H9 (cell line): ENCODE measurements at regions not wholly inside any gene's neighbourhood (a gene's known extent, or its start where the extent isn't known, plus 50 kb on each side); places are given as distances from the start of the nearest gene placed in this dataset.

ENCODE experiments used
- DNase-seq: peaks from one replicate; pipeline ENCODE4 v3.0.0-alpha.2; 2017
- H2AFZ ChIP-seq: one replicate; pipeline ENCODE4 v1.6.1; 2013; ENCODE audit warnings: mild to moderate bottlenecking, low read length, control low read depth, moderate library complexity
- H2AK5ac ChIP-seq: 2 replicates; pipeline ENCODE4 v1.6.1; 2013; ENCODE audit warnings: low read length, control low read depth, mixed read lengths; ENCODE audit not compliant: insufficient read length
- H2BK120ac ChIP-seq: one replicate; pipeline ENCODE4 v1.6.1; 2013; ENCODE audit warnings: low read depth, mild to moderate bottlenecking, low read length, control low read depth, inconsistent platforms; ENCODE audit not compliant: poor library complexity, severe bottlenecking
- H2BK12ac ChIP-seq: 2 replicates; pipeline ENCODE4 v1.6.1; 2013; ENCODE audit warnings: low read length, control low read depth, mixed read lengths, low read depth; ENCODE audit not compliant: insufficient read length
- H2BK15ac ChIP-seq: 2 replicates; pipeline ENCODE4 v1.6.1; 2013; ENCODE audit warnings: low read depth, low read length, control low read depth
- H2BK20ac ChIP-seq: one replicate; pipeline ENCODE4 v1.6.1; 2013; ENCODE audit warnings: low read depth, mild to moderate bottlenecking, low read length, control low read depth, inconsistent platforms; ENCODE audit not compliant: poor library complexity, severe bottlenecking
- H2BK5ac ChIP-seq: 2 replicates; pipeline ENCODE4 v1.6.1; 2013; ENCODE audit warnings: low read length, control low read depth, mixed read lengths; ENCODE audit not compliant: insufficient read length
- H3K14ac ChIP-seq: 2 replicates; pipeline ENCODE4 v1.6.1; 2013; ENCODE audit warnings: low read length, control low read depth; ENCODE audit not compliant: insufficient read depth
- H3K18ac ChIP-seq: 2 replicates; pipeline ENCODE4 v1.6.1; 2013; ENCODE audit warnings: low read depth, mild to moderate bottlenecking, mixed read lengths, low read length, control low read depth; ENCODE audit not compliant: insufficient read length
- H3K23ac ChIP-seq: 2 replicates; pipeline ENCODE4 v1.6.1; 2013; ENCODE audit warnings: low read length, control low read depth, mixed read lengths, low read depth; ENCODE audit not compliant: insufficient read length
- H3K23me2 ChIP-seq: 2 replicates; pipeline ENCODE4 v1.6.1; 2013; ENCODE audit warnings: low read depth, mild to moderate bottlenecking, mixed read lengths, low read length, control low read depth; ENCODE audit not compliant: insufficient read length, poor library complexity, severe bottlenecking
- H3K27ac ChIP-seq: 2 replicates; pipeline ENCODE4 v1.5.1; 2013; ENCODE audit warnings: low read length, control low read depth, mixed read lengths, low read depth; ENCODE audit not compliant: insufficient read length
- H3K27me3 ChIP-seq: 2 replicates; pipeline ENCODE4 v1.6.1; 2013; ENCODE audit warnings: low read length, control low read depth, inconsistent platforms; ENCODE audit not compliant: insufficient read depth
- H3K4ac ChIP-seq: 2 replicates; pipeline ENCODE4 v1.6.1; 2013; ENCODE audit warnings: low read depth, mild to moderate bottlenecking, control low read depth, inconsistent platforms, low read length, moderate library complexity
- H3K4me1 ChIP-seq: 2 replicates; pipeline ENCODE4 v1.6.1; 2013; ENCODE audit warnings: low read length, control low read depth, inconsistent platforms; ENCODE audit not compliant: insufficient read depth
- H3K4me2 ChIP-seq: 2 replicates; pipeline ENCODE4 v1.6.1; 2013; ENCODE audit warnings: low read length, control low read depth, mixed read lengths; ENCODE audit not compliant: insufficient read length, insufficient read depth
- H3K56ac ChIP-seq: 2 replicates; pipeline ENCODE4 v1.6.1; 2013; ENCODE audit warnings: low read depth, mild to moderate bottlenecking, mixed read lengths, low read length, control low read depth; ENCODE audit not compliant: insufficient read length
- H3K79me1 ChIP-seq: 2 replicates; pipeline ENCODE4 v1.6.1; 2013; ENCODE audit warnings: low read depth, mild to moderate bottlenecking, moderate library complexity, low read length, control low read depth, inconsistent platforms; ENCODE audit not compliant: insufficient read depth, poor library complexity, severe bottlenecking
- H3K79me2 ChIP-seq: 2 replicates; pipeline ENCODE4 v1.6.1; 2013; ENCODE audit warnings: low read length, control low read depth, inconsistent platforms; ENCODE audit not compliant: insufficient read depth
- H3K9ac ChIP-seq: 2 replicates; pipeline ENCODE4 v1.6.1; 2013; ENCODE audit warnings: low read length, control low read depth, mixed read lengths; ENCODE audit not compliant: insufficient read length; ENCODE audit errors: extremely low read depth
- H3K9me3 ChIP-seq: one replicate; pipeline ENCODE4 v1.6.1; 2013; ENCODE audit warnings: low read depth, low read length, inconsistent platforms; ENCODE audit not compliant: control insufficient read depth
- H3T11ph ChIP-seq: one replicate; pipeline ENCODE4 v1.6.1; 2013; ENCODE audit warnings: mild to moderate bottlenecking, low read length, control low read depth, inconsistent platforms
- H4K20me1 ChIP-seq: one replicate; pipeline ENCODE4 v1.6.1; 2013; ENCODE audit not compliant: control insufficient read depth, insufficient read length, insufficient read depth
- H4K5ac ChIP-seq: 2 replicates; pipeline ENCODE4 v1.6.1; 2013; ENCODE audit warnings: low read depth, mild to moderate bottlenecking, mixed read lengths, low read length, control low read depth; ENCODE audit not compliant: insufficient read length
- H4K8ac ChIP-seq: replicated peaks from 2 replicates; pipeline ENCODE4 v1.6.1; 2013; ENCODE audit warnings: low read length, control low read depth, mixed read lengths, low read depth; ENCODE audit not compliant: insufficient read length
- H4K91ac ChIP-seq: 2 replicates; pipeline ENCODE4 v1.6.1; 2013; ENCODE audit warnings: low read depth, mild to moderate bottlenecking, moderate library complexity, mixed read lengths, low read length, control low read depth; ENCODE audit not compliant: insufficient read length
- H3K27ac Mint-ChIP-seq, 3 experiments: 2 replicates in 2 of 3; 3 replicates in 1 of 3; pipeline ENCODE4 v1.8.0; 2020 to 2021; ENCODE audit warnings: mixed read lengths in 3 of 3, mild to moderate bottlenecking in 1 of 3, moderate library complexity in 1 of 3
- H3K27me3 Mint-ChIP-seq: 2 replicates; pipeline ENCODE4 v1.8.0; 2021; ENCODE audit warnings: low read depth, mild to moderate bottlenecking, moderate library complexity, mixed read lengths
- H3K36me3 Mint-ChIP-seq, 3 experiments: 2 replicates in 2 of 3; 3 replicates in 1 of 3; pipeline ENCODE4 v1.8.0; 2020 to 2021; ENCODE audit warnings: low read depth in 3 of 3, mixed read lengths in 3 of 3; ENCODE audit not compliant: insufficient read depth in 1 of 3
- H3K4me1 Mint-ChIP-seq, 2 experiments: 2 replicates each; pipeline ENCODE4 v1.8.0; 2020; ENCODE audit warnings: mixed read lengths in 2 of 2
- H3K4me3 Mint-ChIP-seq, 2 experiments: 2 replicates in 1 of 2; 3 replicates in 1 of 2; pipeline ENCODE4 v1.8.0; 2020 to 2021; ENCODE audit warnings: mild to moderate bottlenecking in 2 of 2, mixed read lengths in 2 of 2, moderate library complexity in 1 of 2
- H3K9me3 Mint-ChIP-seq, 2 experiments: 2 replicates in 1 of 2; 3 replicates in 1 of 2; pipeline ENCODE4 v1.8.0; 2020; ENCODE audit warnings: mild to moderate bottlenecking in 2 of 2, mixed read lengths in 2 of 2, moderate library complexity in 1 of 2
- CTCF ChIP-seq: fragments of 200-600 bp; sonication (generic); conservative IDR thresholded peaks from 3 replicates; pipeline ENCODE4 v1.8.0; 2021; ENCODE audit warnings: antibody characterized with exemption, mild to moderate bottlenecking
- WGBS: extraction: QIAGEN DNeasy Blood & Tissue Kit; methylation state at CpG from one replicate; pipeline ENCODE4 v1.1.7; 2013; ENCODE audit warnings: missing lambda C conversion rate, low lambda C conversion rate, mixed read lengths; ENCODE audit not compliant: insufficient read length; ENCODE audit errors: extremely low coverage; 5-methylcytosine and 5-hydroxymethylcytosine counted together

- H2BK12ac ChIP-seq, result no peak overlapping the region
- no peak overlapping the region for H2AFZ ChIP-seq
- H3K27ac ChIP-seq, result no peak overlapping the region
- H2BK5ac ChIP-seq, result no peak overlapping the region
- Mint-ChIP-seq H3K36me3 (no peaks in the 10 kb centered on the region; a peak in 1 of 7 replicates), H3K27ac (no peak overlapping the region), H3K9me3 (no peaks in the 10 kb centered on the region), H3K4me1 (no peaks in the 10 kb centered on the region), H3K4me3 (no peak overlapping the region), H3K27me3 (no peaks in the 10 kb centered on the region)
- H4K8ac ChIP-seq, result no peak overlapping the region
- no peak overlapping the region for H2AK5ac ChIP-seq
- WGBS, result no CpG with 5 or more reads among the region's 2 CpGs
- H3K4me1 ChIP-seq, result no peaks in the 10 kb centered on the region
- no peak overlapping the region for H3K9ac ChIP-seq
- no peak for TF ChIP-seq CTCF
- H3K4ac ChIP-seq, result no peak overlapping the region
- H4K91ac ChIP-seq, result no peak overlapping the region
- no peak overlapping the region for H3T11ph ChIP-seq
- H4K20me1 ChIP-seq, result no peaks in the 10 kb centered on the region
- H3K9me3 ChIP-seq, result no peaks in the 10 kb centered on the region
- H3K23ac ChIP-seq, result no peak overlapping the region
- H4K5ac ChIP-seq, result no peak overlapping the region
- H2BK15ac ChIP-seq, result no peak overlapping the region
- H3K23me2 ChIP-seq, result no peaks in the 10 kb centered on the region
- H3K4me2 ChIP-seq, result no peak overlapping the region
- H3K79me2 ChIP-seq, result no peaks in the 10 kb centered on the region
- no peak overlapping the region for H2BK120ac ChIP-seq
- no peak overlapping the region for H2BK20ac ChIP-seq
- no peak overlapping the region for H3K56ac ChIP-seq
- no peaks in the 10 kb centered on the region for H3K79me1 ChIP-seq
- H3K27me3 ChIP-seq, result no peaks in the 10 kb centered on the region
- H3K14ac ChIP-seq, result no peak overlapping the region
- H3K18ac ChIP-seq, result no peak overlapping the region
- DNase-seq, result no peak
Measured at GRCh38 chr5:24289582-24290335, 355.0 kb downstream of the CDH10 start.
